Urothelium cell line (cell line): ENCODE measurements at regions not wholly inside any gene's neighbourhood (a gene's known extent, or its start where the extent isn't known, plus 50 kb on each side); places are given as distances from the start of the nearest gene placed in this dataset.
"Not testable (repeated sequence)": the region's sequence is repeated elsewhere in the genome, so short reads cannot be mapped to it uniquely, and the experiment has no call there.

Source experiments
- DNase-seq: peaks from one replicate; pipeline ENCODE4 v3.0.0; 2011; ENCODE audit warnings: low spot score, mixed read lengths
- FAIRE-seq: peaks from 2 replicates; lab custom pipeline; 2011; peaks lifted over from hg19 to GRCh38; lab: Jason Lieb, UNC

GRCh38 chr3:73176941-73177340 lies 115.5 kb downstream of the EBLN2 start:
- DNase-seq (no peak), FAIRE-seq (no peak)

- DNase-seq, result no peak
- no peak for FAIRE-seq
Observed at GRCh38 chr3:73177827-73178226, 116.4 kb downstream of the EBLN2 start.

DNA sequence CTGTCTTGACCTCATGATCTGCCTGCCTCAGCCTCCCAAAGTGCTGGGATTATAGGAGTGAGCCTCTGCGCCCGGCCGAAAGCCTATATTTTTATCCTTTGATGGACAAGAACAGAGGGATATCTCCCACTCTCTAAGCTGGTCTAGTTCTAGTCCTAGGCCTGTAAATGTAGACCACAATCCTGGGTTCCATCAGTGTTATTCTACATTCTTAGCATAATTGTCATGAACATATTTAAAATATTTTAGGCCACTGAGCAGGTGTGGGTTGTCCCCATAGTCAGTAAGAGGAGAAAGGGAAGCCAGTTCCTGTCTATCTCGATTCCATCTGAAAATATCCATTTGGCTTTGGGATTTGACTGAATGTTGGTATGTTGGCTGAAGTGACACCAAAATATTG lies 118.1 kb downstream of the EBLN2 start:
- FAIRE-seq (no peak), DNase-seq (no peak)

GRCh38 chr3:73186741-73187140 lies 125.3 kb downstream of the EBLN2 start:
- DNase-seq (no peak), FAIRE-seq (no peak)

GRCh38 chr3:73187328-73187727 lies 125.9 kb downstream of the EBLN2 start:
- DNase-seq (no peak), FAIRE-seq (no peak)

DNA sequence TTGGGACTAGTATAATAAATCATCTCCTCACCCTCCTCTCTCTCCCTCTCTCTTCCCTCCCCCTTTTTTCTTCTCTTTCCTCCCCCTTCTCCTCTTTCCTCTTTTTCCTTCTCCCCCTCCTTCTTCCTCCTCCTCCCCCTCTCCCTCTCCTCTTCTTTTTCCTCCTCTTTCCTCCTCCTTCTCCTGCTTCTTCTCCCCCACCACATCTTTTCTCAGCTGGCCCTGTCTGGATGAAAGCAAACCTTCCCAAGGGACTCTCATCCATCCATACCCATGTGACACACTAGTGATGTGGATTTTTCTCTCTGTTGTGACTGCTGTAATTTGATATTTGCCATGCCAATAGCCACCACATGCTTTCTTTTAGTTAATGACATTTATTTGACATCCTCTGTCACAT lies 127.2 kb downstream of the EBLN2 start:
- DNase-seq (no peak), FAIRE-seq (no peak)

DNA sequence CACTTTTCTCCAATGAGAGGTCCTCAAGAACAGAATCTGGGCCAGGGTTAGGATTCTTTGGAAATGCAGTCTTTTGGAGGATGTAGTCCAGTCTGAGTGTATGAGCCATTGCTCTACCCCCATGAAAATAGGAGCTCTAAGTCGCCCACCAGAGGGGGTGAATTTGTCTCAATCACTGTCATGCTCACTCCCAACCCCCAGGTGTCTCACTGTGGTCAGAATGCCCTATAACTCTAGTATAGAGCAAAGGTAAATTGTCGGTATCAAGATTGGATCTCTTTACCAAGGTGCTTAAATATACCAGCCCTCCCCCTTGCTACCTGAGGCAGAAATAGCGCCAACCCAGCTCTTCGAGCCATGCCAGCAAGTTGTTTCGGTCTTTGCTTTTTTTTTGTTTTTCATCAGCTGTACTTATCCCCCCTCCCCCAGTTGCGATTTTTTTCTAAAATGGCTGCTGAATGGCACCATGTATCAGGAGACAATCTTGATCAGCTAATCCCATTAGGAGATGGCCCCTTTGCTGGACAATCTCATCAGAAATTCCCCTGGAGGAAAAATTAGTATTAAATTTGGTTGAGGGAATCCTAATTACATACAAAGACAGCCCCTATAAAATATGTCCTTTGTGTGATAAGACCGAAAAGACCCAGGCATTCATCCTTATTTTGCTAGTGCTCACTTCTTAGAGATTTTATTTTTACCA lies 130.7 kb downstream of the EBLN2 start:
- DNase-seq (no peak), FAIRE-seq (no peak)

DNA sequence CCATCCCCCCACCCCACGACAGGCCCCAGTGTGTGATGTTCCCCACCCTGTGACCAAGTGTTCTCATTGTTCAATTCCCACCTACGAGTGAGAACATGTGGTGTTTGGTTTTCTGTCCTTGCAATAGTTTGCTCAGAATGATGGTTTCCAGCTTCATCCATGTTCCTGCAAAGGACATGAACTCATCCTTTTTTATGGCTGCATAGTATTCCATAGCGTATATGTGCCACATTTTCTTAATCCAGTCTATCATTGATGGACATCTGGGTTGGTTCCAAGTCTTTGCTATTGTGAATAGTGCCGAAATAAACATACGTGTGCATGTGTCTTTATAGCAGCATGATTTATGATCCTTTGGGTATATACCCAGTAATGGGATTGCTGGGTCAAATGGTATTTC lies 132.5 kb downstream of the EBLN2 start:
- FAIRE-seq, DNase-seq: not testable (repeated sequence)

GRCh38 chr3:73197187-73197586 lies 135.7 kb downstream of the EBLN2 start:
- no peak for FAIRE-seq
- no peak for DNase-seq

GRCh38 chr3:73203101-73203500 lies 141.6 kb downstream of the EBLN2 start:
- DNase-seq, result no peak
- no peak for FAIRE-seq

GRCh38 chr3:73203633-73204032 lies 142.2 kb downstream of the EBLN2 start:
- no peak for DNase-seq
- FAIRE-seq, result no peak

DNA sequence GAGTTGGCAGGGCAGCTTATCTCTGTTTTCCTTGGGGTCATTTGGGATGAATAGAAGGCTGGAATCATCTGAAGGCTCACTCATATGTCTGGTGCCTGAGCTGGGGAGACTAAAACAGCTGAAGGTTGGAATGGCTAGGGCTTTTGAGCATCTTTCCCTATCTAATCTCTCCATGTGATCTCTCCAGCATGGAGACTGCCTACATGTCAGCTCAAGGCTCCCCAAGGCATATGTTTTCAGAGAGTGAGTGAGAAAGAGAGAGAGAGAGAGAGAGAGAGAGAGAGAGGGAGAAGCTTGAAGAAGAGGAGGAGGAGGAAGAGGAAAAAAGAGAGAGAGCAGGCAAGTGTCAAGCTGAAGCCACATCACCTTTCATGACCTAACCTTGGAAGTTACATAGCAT lies 143.4 kb downstream of the EBLN2 start:
- DNase-seq, result no peak
- FAIRE-seq, result no peak

GRCh38 chr3:73206030-73206429 lies 144.6 kb downstream of the EBLN2 start:
- no peak for DNase-seq
- no peak for FAIRE-seq

DNA sequence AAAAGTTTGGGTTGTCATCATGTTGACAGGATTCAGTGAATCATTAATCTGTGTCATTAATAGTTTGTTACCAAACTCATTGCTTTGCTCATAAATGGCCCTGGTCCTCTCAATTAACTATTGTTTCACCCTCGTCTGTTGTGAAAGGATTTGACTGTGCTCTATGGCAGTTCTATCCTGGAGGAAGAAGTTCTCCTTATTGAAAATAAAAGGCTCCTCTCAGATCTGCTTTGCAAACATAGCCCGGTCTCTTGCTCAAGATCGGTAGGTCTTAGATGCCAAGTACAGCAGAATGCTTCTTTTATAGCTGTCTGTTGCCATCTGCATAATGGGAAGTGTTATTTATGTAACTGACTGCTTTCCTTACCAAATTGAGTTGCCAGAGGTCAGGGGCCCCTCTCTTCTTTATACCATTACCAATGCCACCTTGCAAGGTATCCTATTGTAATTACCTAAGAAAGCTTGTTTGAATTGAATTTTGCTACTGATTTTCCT lies 146.5 kb downstream of the EBLN2 start:
- DNase-seq (no peak), FAIRE-seq (no peak)

DNA sequence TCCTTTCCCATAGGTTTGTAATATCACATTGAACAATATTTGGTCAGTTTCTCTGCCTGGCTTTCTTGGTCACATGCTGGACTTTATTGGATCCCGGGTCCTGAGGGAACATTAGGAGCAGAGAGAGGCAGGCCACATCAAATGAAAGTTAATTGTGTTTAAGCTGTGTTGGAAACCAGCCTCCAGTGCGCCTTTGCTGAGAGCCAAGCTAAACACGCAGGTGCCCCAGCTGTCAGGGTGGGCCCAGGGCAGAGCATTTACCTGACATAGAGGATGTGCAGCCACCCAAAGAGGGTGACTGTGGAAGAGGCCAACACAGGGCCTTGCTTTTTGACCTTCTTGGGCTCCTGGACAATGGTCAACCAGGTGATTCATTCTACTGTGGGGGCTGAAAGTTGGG lies 149.3 kb downstream of the EBLN2 start:
- DNase-seq (no peak), FAIRE-seq (no peak)

- no peak for DNase-seq
- no peak for FAIRE-seq
Observed at GRCh38 chr3:73212683-73213082, 151.2 kb downstream of the EBLN2 start.

GRCh38 chr3:73213896-73214295 lies 152.4 kb downstream of the EBLN2 start:
- DNase-seq (no peak), FAIRE-seq (no peak)

- no peak for FAIRE-seq
- DNase-seq, result no peak
Observed at GRCh38 chr3:73214846-73215245, 153.4 kb downstream of the EBLN2 start.

DNA sequence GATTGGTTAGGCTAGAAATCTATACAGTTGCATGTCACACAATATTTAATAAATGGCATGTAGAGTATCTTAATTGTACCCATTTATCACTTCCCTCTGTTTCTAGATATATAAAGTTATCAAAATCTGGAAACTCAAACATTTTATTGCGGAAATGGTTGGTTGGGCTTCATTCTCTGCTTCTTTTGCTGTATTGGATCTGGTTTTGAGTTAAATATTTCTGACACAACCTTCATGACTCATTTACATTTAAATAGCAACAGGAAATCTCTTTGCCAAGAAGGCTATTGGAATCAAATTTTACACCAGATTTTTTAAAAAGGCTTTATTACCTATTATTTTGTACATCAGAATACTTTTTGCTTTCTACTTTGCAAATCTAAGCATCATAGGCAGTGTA lies 153.8 kb downstream of the EBLN2 start:
- FAIRE-seq, result no peak
- DNase-seq, result no peak

GRCh38 chr3:73215901-73216300 lies 154.4 kb downstream of the EBLN2 start:
- no peak for FAIRE-seq
- DNase-seq, result no peak

DNA sequence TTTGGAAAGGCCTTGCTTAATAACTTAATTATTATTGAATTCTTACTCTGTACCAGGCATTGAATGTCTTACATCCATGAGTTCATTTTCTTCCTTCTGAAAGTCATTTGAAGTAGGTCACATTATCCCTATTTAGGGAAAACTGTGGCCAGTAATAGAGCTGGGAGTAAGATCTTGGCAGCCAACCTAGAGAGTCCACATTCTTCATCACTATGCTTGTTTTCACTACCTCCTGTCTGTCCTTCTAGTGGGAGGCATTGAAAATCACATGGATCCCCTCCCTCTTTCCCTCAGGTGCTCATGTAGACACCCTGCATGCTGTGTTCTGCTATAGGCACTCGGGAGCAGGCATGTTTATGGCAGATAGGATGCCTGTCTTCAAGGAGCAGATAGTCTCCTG lies 154.9 kb downstream of the EBLN2 start:
- FAIRE-seq (no peak), DNase-seq (no peak)

DNA sequence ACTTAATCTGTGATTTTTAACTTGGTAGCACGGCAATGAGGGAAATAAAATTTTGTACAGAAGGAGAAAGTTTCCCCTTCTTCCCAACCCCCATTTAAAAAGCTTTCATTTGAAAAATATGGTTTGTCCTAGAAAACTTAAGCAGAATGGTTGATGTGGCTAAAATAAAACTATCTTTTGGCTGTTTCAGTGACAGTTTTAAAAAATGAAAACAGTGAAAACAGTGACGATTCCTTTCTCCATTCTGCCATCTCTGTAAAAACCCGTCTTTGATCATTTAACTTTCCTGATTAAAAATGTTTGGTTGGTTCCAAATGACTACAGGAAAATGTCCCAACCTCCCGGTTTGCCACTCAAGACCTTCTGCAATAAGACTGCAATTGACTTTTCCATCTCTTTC lies 160.7 kb downstream of the EBLN2 start:
- DNase-seq, result no peak
- FAIRE-seq, result no peak
